ENCODE measurements at regions not wholly inside any gene's neighbourhood (a gene's known extent, or its start where the extent isn't known, plus 50 kb on each side); places are given as distances from the start of the nearest gene placed in this dataset.

DNA sequence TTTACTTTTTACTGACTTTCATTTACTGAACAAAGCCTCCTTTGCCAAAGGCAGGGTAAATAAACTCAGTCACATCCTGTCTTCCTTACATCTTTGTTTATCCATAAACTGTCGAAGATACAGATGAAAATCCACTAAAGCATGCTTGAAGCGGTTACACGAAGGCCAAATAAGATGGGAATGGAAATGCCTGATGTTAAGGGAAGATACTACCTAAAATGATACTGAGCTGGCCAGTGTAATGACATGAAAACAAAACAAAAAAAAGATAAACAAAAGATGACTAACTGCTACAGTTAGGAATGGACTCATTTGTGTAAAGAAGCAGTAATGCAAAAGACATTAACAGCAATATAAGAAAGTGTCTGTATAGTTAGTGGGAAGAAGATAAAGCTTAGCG lies 114.7 kb upstream of the ADAMTS9 start:
- TF ChIP-seq CTCF (IDR thresholded peaks at IDR 0.05): no peak
- no peaks in the 10 kb centered on the region for H3K4me1 ChIP-seq
- H3K36me3 ChIP-seq: no peaks in the 10 kb centered on the region
- no peaks in the 10 kb centered on the region for H3K27me3 ChIP-seq
- no peak for DNase-seq
- intact Hi-C loops (cut with DNase I): no loop called here
- H3K9me3 ChIP-seq: no peaks in the 10 kb centered on the region
- no peak overlapping the region for H3K27ac ChIP-seq
- no peak overlapping the region for H3K4me3 ChIP-seq
- no peak for ATAC-seq

DNA sequence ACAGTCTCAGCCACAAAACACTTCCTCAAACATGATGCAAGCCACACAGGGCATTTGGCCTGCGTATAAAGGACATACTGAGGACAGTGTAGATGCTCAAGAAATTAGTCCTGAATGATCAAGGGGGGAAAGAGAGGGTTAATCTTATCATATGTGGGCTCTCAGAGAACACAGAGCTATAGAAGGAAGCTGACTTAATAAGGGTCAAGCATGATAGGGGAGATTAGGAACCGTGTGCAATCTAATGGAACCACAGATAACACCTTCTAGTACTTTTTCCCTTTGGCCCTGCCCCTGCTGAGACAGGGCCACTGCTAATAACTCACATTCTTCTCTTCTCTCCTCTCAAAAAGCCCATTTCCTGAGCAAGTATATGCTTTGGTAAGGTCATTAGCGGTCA lies 114.1 kb upstream of the ADAMTS9 start:
- Histone ChIP-seq H3K4me3 (no peak overlapping the region), H3K36me3 (no peaks in the 10 kb centered on the region), H3K4me1 (no peaks in the 10 kb centered on the region), H3K9me3 (no peaks in the 10 kb centered on the region), H3K27me3 (no peaks in the 10 kb centered on the region), H3K27ac (no peak overlapping the region)
- ATAC-seq (no peak), DNase-seq (no peak)
- TF ChIP-seq CTCF (IDR thresholded peaks at IDR 0.05): no peak
- intact Hi-C loops (cut with DNase I): no loop called here

- intact Hi-C loops (cut with DNase I): no loop called here
- H3K27me3 ChIP-seq: no peaks in the 10 kb centered on the region
- DNase-seq (no peak), ATAC-seq (no peak)
- H3K36me3 ChIP-seq: no peaks in the 10 kb centered on the region
- H3K9me3 ChIP-seq: no peaks in the 10 kb centered on the region
- H3K4me3 ChIP-seq: no peak overlapping the region
- no peak for TF ChIP-seq CTCF (IDR thresholded peaks at IDR 0.05)
- no peak overlapping the region for H3K27ac ChIP-seq
- no peaks in the 10 kb centered on the region for H3K4me1 ChIP-seq
Observed at GRCh38 chr3:64799606-64800005, 111.8 kb upstream of the ADAMTS9 start.

DNA sequence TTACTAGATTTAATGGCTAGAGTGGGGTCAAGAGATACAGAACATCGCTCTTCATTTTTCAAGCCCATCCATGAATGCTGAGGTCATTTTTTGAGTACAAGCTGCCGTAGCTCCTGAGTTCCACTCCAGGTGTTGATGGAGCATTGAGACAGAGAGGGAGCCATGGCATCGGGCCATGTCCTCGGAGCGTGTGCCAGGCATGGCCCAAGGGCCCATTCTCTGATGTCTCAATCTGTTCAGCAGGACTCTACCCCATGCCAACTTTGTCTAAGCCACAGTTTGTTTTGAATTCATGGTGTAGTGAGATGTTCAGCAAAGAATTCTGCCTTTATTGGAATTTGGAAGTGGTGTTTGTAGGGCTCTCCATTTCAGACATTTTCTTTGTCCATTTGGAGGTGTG lies 110.5 kb upstream of the ADAMTS9 start:
- Histone ChIP-seq H3K4me3 (no peak overlapping the region), H3K27ac (no peak overlapping the region), H3K9me3 (no peaks in the 10 kb centered on the region), H3K4me1 (no peaks in the 10 kb centered on the region), H3K36me3 (no peaks in the 10 kb centered on the region), H3K27me3 (no peaks in the 10 kb centered on the region)
- TF ChIP-seq CTCF (IDR thresholded peaks at IDR 0.05): no peak
- intact Hi-C loops (cut with DNase I): no loop called here
- ATAC-seq (peak; percentile 25), DNase-seq (peak in 1 of 4 donors; percentile 37)

GRCh38 chr3:64796607-64797399 lies 109.0 kb upstream of the ADAMTS9 start:
- H3K4me1 ChIP-seq: no peaks in the 10 kb centered on the region
- DNase-seq (no peak), ATAC-seq (no peak)
- H3K36me3 ChIP-seq: no peaks in the 10 kb centered on the region
- TF ChIP-seq CTCF (IDR thresholded peaks at IDR 0.05): no peak
- H3K9me3 ChIP-seq: no peaks in the 10 kb centered on the region
- peak overlapping the region in 1 of 2 donors; percentile 4 for H3K27ac ChIP-seq
- no peak overlapping the region for H3K4me3 ChIP-seq
- intact Hi-C loops (cut with DNase I): no loop called here
- H3K27me3 ChIP-seq: no peaks in the 10 kb centered on the region
